AG08395 (cell line): ENCODE measurements at regions not wholly inside any gene's neighbourhood (a gene's known extent, or its start where the extent isn't known, plus 50 kb on each side); places are given as distances from the start of the nearest gene placed in this dataset.
"Not testable (repeated sequence)": the region's sequence is repeated elsewhere in the genome, so short reads cannot be mapped to it uniquely, and the experiment has no call there.

Experiments
- DNase-seq: peaks from one replicate; pipeline ENCODE4 v3.0.0; 2012; ENCODE audit warnings: mixed read lengths, low spot score

- DNase-seq = no peak
Observed at GRCh38 chr5:123294544-123294943, 128.7 kb downstream of the CEP120 start.

GRCh38 chr5:123289210-123289609 lies 134.0 kb downstream of the CEP120 start:
- no peak for DNase-seq

GRCh38 chr5:123287881-123288280 lies 135.3 kb downstream of the CEP120 start:
- no peak for DNase-seq

- DNase-seq = no peak
Observed at GRCh38 chr5:123286891-123287290, 136.3 kb downstream of the CEP120 start.

GRCh38 chr5:123285122-123286023 lies 137.8 kb downstream of the CEP120 start:
- DNase-seq = peak; percentile 7

- DNase-seq = no peak
Observed at GRCh38 chr5:123283499-123283898, 139.7 kb downstream of the CEP120 start.

- no peak for DNase-seq
Observed at GRCh38 chr5:123283031-123283430, 140.2 kb downstream of the CEP120 start.

GRCh38 chr5:123282444-123282843 lies 140.8 kb downstream of the CEP120 start:
- DNase-seq = no peak

GRCh38 chr5:123280854-123281253 lies 142.3 kb downstream of the CEP120 start:
- not testable (repeated sequence) for DNase-seq

GRCh38 chr5:123279136-123279535 lies 144.1 kb downstream of the CEP120 start:
- DNase-seq = no peak

- peak; percentile 6 for DNase-seq
Observed at GRCh38 chr5:123278284-123278683, 144.9 kb downstream of the CEP120 start.

- DNase-seq = peak; percentile 8
Observed at GRCh38 chr5:123273984-123274383, 149.2 kb downstream of the CEP120 start.

- DNase-seq = no peak
Observed at GRCh38 chr5:123273095-123273494, 150.1 kb downstream of the CEP120 start.

GRCh38 chr5:123269851-123270250 lies 153.4 kb downstream of the CEP120 start:
- no peak for DNase-seq

- no peak for DNase-seq
Observed at GRCh38 chr5:123269436-123269835, 153.8 kb downstream of the CEP120 start.

GRCh38 chr5:123266365-123266764 lies 156.8 kb downstream of the CEP120 start:
- no peak for DNase-seq

- no peak for DNase-seq
Observed at GRCh38 chr5:123265551-123265950, 157.7 kb downstream of the CEP120 start.

- DNase-seq = no peak
Observed at GRCh38 chr5:123264394-123264793, 158.8 kb downstream of the CEP120 start.

GRCh38 chr5:123263859-123264258 lies 159.3 kb downstream of the CEP120 start:
- no peak for DNase-seq

- DNase-seq = no peak
Observed at GRCh38 chr5:123262216-123262823, 160.9 kb downstream of the CEP120 start.

GRCh38 chr5:123261752-123262151 lies 161.5 kb downstream of the CEP120 start:
- no peak for DNase-seq

- DNase-seq = no peak
Observed at GRCh38 chr5:123249446-123249845, 160.4 kb downstream of the PRDM6 start.

GRCh38 chr5:123245689-123246088 lies 156.6 kb downstream of the PRDM6 start:
- DNase-seq = no peak
